HG03064 (cell line): ENCODE measurements at regions not wholly inside any gene's neighbourhood (a gene's known extent, or its start where the extent isn't known, plus 50 kb on each side); places are given as distances from the start of the nearest gene placed in this dataset.
A peak's percentile ranks its signal among the peaks of the same experiment; 100 is the strongest.
"Not testable (repeated sequence)": the region's sequence is repeated elsewhere in the genome, so short reads cannot be mapped to it uniquely, and the experiment has no call there.

Source experiments
- ATAC-seq: cut with Tn5 transposase; IDR thresholded peaks from one replicate; pipeline ENCODE4 v1.9.1; 2021; ENCODE audit warnings: low read depth; ENCODE audit not compliant: unreplicated experiment

GRCh38 chr18:30713299-30713698, 329.2 kb downstream of the DSC3 start:
- no peak for ATAC-seq

DNA sequence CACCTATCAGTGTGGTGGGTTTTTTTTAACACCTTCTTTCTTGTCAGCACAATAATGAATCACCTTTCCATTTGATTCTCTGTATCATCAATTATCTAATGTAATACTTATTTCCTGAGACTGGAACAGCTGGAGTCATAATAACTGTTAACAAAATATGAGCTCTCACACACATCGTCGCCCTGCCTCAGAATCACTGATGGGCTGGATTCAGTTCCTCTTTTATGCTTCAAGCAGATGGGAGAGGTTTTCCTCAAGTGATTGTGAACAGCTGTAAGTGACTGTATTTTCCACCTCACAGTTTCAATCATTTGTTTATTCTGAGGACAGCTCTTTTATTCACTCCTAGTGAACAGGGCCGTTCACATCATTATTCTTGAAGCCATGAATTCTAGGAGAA, 330.2 kb downstream of the DSC3 start:
- ATAC-seq: peak; percentile 77

GRCh38 chr18:30709595-30709994, 332.9 kb downstream of the DSC3 start:
- no peak for ATAC-seq

GRCh38 chr18:30705943-30706342, 336.6 kb downstream of the DSC3 start:
- no peak for ATAC-seq

- ATAC-seq: no peak
These were observed 344.0 kb downstream of the DSC3 start for GRCh38 chr18:30698571-30698970.

DNA sequence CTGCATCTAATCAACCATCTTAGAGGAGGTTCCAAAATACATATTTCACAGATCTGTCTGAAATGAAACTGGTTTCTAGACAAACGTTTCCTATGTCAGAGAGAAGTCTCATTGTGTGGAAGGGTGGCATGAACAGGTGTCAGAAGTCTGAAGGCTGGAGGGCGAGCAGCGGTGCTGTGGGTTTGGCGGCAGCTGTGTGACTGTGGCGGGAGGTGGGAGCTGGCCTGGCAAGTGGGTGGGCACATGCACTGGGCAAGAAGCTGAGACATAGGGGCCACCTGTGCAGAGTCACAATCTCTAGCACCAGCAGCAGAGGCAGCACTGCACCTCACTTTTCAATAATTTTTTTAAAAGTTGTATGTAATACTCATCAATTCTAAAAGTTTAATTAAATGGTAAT, 346.3 kb downstream of the DSC3 start:
- no peak for ATAC-seq

- ATAC-seq: no peak
These were observed 347.8 kb downstream of the DSC3 start for GRCh38 chr18:30694773-30695172.

GRCh38 chr18:30689216-30689615, 353.3 kb downstream of the DSC3 start:
- no peak for ATAC-seq

- ATAC-seq: no peak
These were observed 355.0 kb downstream of the DSC3 start for GRCh38 chr18:30687501-30687900.

- ATAC-seq: no peak
These were observed 357.6 kb downstream of the DSC3 start for GRCh38 chr18:30684825-30685481.

DNA sequence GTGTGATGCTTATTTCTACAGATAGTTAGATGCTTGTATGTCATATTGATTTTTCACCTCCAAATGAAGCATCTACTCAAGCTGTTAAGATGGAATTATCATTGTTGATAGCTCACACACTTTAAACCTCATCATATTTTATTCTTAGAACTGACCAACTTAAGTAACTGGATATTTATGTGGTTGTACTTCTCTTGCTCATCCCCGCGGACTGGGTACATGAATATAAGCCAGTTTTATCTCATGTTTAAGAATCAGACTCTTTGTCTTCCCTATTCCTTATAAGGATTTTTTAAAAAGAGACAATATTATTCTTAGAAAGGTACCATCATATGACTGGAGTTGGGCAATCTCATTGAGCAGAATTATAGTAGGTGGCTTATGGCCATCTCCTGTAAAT, 358.7 kb downstream of the DSC3 start:
- no peak for ATAC-seq

GRCh38 chr18:30682672-30683071, 359.9 kb downstream of the DSC3 start:
- no peak for ATAC-seq

DNA sequence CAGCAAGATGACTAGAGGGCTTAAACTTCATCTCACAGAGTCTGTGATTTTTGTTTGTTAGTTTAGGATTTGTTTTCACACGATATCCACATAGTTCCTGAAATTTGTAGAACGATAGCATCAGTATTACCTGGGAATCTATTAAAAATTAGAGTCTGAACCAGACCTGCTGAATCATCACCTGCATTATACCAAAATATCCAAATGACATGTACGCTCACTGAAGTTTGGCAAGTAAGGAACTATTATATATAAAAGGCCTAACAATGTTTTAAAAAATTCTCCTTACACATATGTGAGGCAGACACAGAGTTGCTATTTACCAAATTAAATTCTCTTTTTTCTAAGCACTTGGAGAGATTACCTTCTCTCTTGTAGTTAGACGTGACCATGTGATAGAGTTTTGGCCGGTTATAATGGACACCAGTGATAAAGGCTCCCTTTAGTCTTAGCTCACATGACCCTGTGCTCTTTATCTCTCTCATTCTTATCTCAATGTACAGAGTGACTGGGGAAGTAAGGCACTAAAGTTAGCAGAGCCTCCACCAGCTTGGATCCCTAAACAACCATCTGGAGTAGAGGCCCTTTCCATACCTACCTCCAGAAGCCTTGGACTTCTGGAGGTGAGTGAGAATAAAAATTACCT, 363.1 kb downstream of the DSC3 start:
- no peak for ATAC-seq

GRCh38 chr18:30677813-30678212, 364.7 kb downstream of the DSC3 start:
- not testable (repeated sequence) for ATAC-seq

GRCh38 chr18:30676053-30676480, 366.5 kb downstream of the DSC3 start:
- no peak for ATAC-seq

DNA sequence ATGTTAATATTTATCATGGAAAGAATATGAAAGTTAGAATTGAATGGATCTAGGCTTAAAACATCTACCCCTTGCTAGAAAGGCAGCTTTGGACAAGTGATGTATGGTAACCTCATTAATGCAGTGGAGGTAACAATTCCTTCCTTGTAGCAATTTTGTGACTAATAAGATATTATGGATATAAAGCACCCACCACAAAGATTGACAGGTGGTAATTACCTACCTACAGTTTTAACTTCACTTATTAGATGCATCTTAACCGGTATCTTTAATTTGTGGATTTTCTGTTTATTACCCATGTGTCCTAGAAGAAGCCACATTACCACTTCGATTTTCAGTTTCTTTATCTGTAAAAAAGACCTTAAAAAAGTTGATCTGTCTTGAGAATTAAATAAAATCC, 367.0 kb downstream of the DSC3 start:
- ATAC-seq: no peak

DNA sequence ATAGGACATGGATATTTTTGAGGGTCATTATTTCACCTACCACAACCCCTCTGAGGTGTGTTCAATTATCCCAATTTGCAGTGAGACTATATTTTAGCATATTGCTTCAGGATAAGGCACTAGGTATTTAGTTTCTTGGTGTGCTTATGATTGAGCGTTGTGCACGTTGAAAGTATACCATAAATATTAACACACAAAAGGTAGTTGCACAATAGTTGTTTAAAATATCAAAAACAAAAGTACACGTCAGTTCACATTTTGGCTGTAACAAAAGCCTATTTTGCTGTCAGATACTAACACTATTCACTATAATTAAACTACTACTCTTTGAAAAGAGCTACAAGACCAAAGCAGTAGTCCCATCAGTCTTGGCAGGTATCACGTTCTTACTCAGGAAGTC, 367.5 kb downstream of the DSC3 start:
- no peak for ATAC-seq

DNA sequence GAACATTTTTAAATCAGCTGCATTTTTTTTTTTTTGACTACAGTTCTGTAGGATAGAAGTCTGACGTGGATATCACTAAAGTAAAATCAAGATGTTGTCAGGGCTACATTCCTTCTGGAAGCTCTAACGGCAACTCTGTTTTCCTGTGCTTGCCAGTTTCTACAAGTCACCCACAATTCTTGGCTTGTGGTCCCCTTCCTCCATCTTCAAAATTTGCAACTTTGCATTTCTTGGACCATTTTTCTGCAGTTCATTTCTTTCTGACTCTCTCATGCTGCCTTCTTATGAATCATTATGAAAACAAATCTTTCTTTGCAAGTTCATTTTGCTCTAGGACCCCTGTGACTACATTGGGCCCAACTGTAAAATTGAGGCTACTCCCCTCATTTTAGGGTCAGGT, 367.9 kb downstream of the DSC3 start:
- no peak for ATAC-seq

DNA sequence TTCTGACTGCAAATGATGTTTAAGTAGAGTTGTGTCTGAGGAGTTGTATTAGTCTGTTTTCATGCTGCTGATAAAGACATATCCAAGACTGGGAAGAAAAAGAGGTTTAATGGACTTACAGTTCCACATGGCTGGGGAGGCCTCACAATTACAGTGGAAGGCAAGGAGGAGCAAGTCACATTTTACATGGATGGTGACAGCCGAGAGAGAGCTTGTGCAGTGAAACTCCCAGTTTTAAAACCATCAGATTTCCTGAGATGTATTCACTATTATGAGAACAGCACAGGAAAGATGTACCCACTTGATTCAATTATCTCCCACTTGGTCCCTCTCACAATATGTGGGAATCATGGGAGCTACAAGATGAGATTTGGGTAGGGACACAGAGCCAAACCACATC, 370.1 kb downstream of the DSC3 start:
- ATAC-seq: not testable (repeated sequence)

GRCh38 chr18:30658306-30658705, 384.2 kb downstream of the DSC3 start:
- ATAC-seq: no peak

- no peak for ATAC-seq
These were observed 390.2 kb downstream of the DSC3 start for GRCh38 chr18:30652387-30652786.

GRCh38 chr18:30650499-30650898, 392.0 kb downstream of the DSC3 start:
- ATAC-seq: no peak
